ENCODE measurements at regions not wholly inside any gene's neighbourhood (a gene's known extent, or its start where the extent isn't known, plus 50 kb on each side); places are given as distances from the start of the nearest gene placed in this dataset.

DNA sequence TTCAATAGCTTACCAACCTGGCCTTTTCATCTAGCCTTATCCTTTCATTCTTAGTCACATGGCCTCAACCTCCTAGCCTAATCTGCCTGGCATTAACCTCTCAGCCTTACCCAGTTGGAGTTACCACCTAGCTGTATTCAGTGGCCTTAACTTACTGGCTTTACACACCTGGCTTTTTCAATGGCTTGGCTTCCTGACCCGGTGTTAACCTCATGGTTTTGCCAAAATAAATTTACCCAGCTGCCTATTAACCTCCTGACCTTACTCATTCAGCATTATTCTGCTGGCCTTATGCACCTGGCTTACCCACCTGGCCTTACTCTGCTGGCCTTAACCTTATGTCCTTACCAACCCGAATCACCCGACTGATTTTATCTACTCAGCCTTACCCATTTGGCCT is 135.5 kb upstream of the ZSWIM2 start:
- Histone ChIP-seq H3K27me3 (no peaks in the 10 kb centered on the region), H3K27ac (no peak overlapping the region), H3K36me3 (no peaks in the 10 kb centered on the region), H3K4me3 (no peak overlapping the region), H3K9me3 (no peaks in the 10 kb centered on the region), H3K4me1 (no peaks in the 10 kb centered on the region)
- no peak for TF ChIP-seq POLR2AphosphoS5 (IDR thresholded peaks at IDR 0.05)
- no peak for DNase-seq (ENCODE audit: low spot score in 2 of 2)
- intact Hi-C loops (cut with DNase I; ENCODE audit: low total_unique reads) = loop anchor here (5.0 kb wide), 1 partner anchor 723 kb away; no protein-coding TSS in a partner anchor

DNA sequence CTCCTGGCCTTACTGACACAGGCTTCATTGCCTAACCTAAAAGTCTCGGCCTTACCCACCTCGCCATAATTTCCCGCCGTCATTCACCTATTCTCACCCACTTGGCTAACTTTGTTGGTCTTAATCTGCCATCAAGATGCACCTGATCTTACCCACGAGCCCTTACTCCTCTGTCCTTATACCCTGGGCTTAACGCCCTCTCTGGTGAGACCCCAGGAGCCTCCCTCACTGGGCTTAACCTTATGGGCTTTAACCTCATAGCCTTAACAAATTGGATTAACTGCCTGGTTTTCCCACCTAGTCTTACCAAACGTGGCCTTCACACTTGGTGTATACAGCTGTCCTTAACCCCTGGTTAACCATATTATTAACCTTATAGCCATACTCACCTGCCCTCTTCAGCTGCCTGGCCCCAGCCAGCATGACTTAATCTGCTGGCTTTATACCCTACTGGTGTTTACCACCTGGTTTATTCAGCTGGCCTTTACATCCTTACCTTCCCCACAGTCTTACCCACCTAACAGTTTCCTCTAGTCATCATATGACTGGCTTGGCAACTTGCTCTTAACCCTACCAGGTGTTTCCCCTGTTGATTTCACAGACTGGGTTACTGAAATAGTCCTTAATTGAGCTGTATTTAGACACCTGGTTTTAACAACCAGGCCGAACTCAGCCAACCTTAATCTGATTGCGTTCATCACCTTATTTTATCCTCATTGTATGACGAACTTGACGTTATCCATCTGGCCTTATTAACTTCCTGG is 132.0 kb upstream of the ZSWIM2 start:
- Histone ChIP-seq H3K27ac (no peak overlapping the region), H3K36me3 (no peaks in the 10 kb centered on the region), H3K27me3 (no peaks in the 10 kb centered on the region), H3K9me3 (no peaks in the 10 kb centered on the region), H3K4me3 (no peak overlapping the region), H3K4me1 (no peaks in the 10 kb centered on the region)
- no peak for TF ChIP-seq POLR2AphosphoS5 (IDR thresholded peaks at IDR 0.05)
- TF ChIP-seq CTCF (IDR thresholded peaks at IDR 0.05) = no peak
- DNase-seq (ENCODE audit: low spot score in 2 of 2) = no peak
- intact Hi-C loops (cut with DNase I; ENCODE audit: low total_unique reads) = loop anchor here (5.0 kb wide), 1 partner anchor 726 kb away; no protein-coding TSS in a partner anchor

GRCh38 chr2:186980117-186980442 is 131.1 kb upstream of the ZSWIM2 start:
- H3K36me3 ChIP-seq = no peaks in the 10 kb centered on the region

DNA sequence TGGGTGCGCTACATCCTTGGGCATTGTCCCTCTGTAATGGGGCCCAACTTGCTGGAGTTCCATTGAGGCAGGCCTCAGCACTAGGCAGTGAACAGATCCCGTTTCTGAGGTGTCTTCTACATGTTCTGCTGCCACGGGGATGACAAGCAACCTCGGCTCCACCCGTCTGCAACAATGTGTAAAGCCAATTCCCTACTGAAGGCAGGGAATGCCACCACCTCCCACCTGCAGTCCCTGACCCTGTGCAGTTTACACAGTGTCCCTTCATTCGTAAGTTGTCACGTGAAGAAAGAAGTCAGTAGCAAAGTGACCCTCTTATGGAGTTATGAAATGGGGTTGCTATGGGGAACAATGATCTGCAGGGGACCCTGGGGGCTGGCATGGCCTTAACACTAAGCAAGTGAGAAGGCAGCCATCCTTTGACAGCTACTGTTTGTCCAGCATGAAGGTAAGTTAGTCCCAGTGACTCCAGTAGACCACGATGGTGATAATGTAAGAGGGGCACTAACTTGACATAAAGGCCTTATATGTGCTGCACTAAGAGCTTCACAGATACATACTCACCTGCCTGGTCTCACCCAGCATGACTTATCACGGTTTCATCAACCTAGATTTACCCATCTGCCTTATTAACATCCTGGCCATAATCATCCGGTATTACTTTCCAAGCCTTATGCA is 130.6 kb upstream of the ZSWIM2 start:
- Histone ChIP-seq H3K27ac (no peak overlapping the region), H3K27me3 (no peaks in the 10 kb centered on the region), H3K36me3 (no peaks in the 10 kb centered on the region), H3K9me3 (no peaks in the 10 kb centered on the region), H3K4me1 (no peaks in the 10 kb centered on the region), H3K4me3 (no peak overlapping the region)
- DNase-seq (ENCODE audit: low spot score in 2 of 2) = no peak
- TF ChIP-seq POLR2A (IDR thresholded peaks at IDR 0.05) (no peak), CTCF (IDR thresholded peaks at IDR 0.05) (no peak), POLR2AphosphoS5 (IDR thresholded peaks at IDR 0.05) (no peak)
- intact Hi-C loops (cut with DNase I; ENCODE audit: low total_unique reads) = loop anchor here (5.0 kb wide), 1 partner anchor 728 kb away; no protein-coding TSS in a partner anchor

More at GRCh38 chr2:186980117-186980442, 131.1 kb upstream of the ZSWIM2 start:
- TF ChIP-seq POLR2A (IDR thresholded peaks at IDR 0.05) (no peak), CTCF (IDR thresholded peaks at IDR 0.05) (no peak)
- H3K4me1 ChIP-seq = no peaks in the 10 kb centered on the region
- H3K27me3 ChIP-seq = no peaks in the 10 kb centered on the region
- H3K27ac ChIP-seq = no peak overlapping the region
- no peak for DNase-seq (ENCODE audit: low spot score in 2 of 2)
- H3K4me3 ChIP-seq = no peak overlapping the region
- intact Hi-C loops (cut with DNase I; ENCODE audit: low total_unique reads) = loop anchor here (5.0 kb wide), 1 partner anchor 727 kb away; no protein-coding TSS in a partner anchor
- H3K9me3 ChIP-seq = no peaks in the 10 kb centered on the region

DNA sequence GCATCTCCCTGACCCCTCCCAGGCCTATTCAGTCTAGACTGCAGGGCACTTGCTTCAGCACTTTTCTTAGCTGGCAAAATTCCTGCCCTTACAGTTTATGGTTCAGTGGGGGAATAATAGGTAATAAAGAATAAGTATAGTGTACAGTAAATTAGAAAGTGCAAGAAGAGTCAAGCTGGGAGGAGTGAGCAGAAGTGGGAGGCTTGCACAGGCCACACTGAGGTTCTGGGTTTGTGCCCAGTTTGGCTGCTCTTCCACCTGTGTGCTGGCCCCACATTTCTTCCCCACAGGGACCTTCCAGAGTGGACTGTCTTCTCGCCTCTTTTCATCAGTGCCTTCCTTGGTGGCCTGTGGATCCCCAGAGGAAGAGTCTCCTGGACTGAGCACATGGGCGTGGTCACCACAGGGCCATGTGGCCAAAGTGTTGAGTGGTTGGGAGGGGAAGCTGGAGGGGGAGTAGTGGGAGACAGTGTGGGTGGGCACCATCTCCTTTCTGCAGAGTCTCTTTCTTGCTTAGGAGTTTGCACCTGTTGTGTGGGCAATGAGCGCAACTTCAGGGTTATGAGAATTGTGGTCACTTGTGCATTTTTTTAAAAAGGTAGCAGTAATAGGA is 128.6 kb upstream of the ZSWIM2 start:
- no peak overlapping the region for H3K4me3 ChIP-seq
- TF ChIP-seq POLR2A (IDR thresholded peaks at IDR 0.05) = no peak
- TF ChIP-seq CTCF (IDR thresholded peaks at IDR 0.05) = no peak
- no peak for TF ChIP-seq POLR2AphosphoS5 (IDR thresholded peaks at IDR 0.05)
- no peaks in the 10 kb centered on the region for H3K36me3 ChIP-seq
- no peak overlapping the region for H3K27ac ChIP-seq
- DNase-seq (ENCODE audit: low spot score in 2 of 2) = no peak
- H3K27me3 ChIP-seq = no peaks in the 10 kb centered on the region
- intact Hi-C loops (cut with DNase I; ENCODE audit: low total_unique reads) = no loop called here
- H3K9me3 ChIP-seq = no peaks in the 10 kb centered on the region
- no peaks in the 10 kb centered on the region for H3K4me1 ChIP-seq
